Lower leg skin (tissue), 3 donors: ENCODE measurements at regions not wholly inside any gene's neighbourhood (a gene's known extent, or its start where the extent isn't known, plus 50 kb on each side); places are given as distances from the start of the nearest gene placed in this dataset.

Experiments used
- POLR2A ChIP-seq, 2 donors: fragments of 450-650 bp; IDR thresholded peaks; one replicate each; pipeline ENCODE4 v1.6.1; 2016 to 2017; ENCODE audit warnings: antibody characterized with exemption in 2 of 2, mild to moderate bottlenecking in 1 of 2, moderate library complexity in 1 of 2
- TF ChIP-seq, protein P1 (sequence below), 3 donors: fragments of 450-650 bp; IDR thresholded peaks; one replicate each; pipeline ENCODE4 v1.5.1; 2016; ENCODE audit warnings: antibody characterized with exemption in 3 of 3, mild to moderate bottlenecking in 3 of 3, moderate library complexity in 2 of 3

GRCh38 chr12:33724867-33725266, 285.2 kb upstream of the SYT10 start:
- TF ChIP-seq, protein P1, sequence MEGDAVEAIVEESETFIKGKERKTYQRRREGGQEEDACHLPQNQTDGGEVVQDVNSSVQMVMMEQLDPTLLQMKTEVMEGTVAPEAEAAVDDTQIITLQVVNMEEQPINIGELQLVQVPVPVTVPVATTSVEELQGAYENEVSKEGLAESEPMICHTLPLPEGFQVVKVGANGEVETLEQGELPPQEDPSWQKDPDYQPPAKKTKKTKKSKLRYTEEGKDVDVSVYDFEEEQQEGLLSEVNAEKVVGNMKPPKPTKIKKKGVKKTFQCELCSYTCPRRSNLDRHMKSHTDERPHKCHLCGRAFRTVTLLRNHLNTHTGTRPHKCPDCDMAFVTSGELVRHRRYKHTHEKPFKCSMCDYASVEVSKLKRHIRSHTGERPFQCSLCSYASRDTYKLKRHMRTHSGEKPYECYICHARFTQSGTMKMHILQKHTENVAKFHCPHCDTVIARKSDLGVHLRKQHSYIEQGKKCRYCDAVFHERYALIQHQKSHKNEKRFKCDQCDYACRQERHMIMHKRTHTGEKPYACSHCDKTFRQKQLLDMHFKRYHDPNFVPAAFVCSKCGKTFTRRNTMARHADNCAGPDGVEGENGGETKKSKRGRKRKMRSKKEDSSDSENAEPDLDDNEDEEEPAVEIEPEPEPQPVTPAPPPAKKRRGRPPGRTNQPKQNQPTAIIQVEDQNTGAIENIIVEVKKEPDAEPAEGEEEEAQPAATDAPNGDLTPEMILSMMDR (IDR thresholded peaks at IDR 0.05): no peak
- no peak for TF ChIP-seq POLR2A (IDR thresholded peaks at IDR 0.05)
